Retinal pigment epithelial cell (primary cell): ENCODE measurements at regions not wholly inside any gene's neighbourhood (a gene's known extent, or its start where the extent isn't known, plus 50 kb on each side); places are given as distances from the start of the nearest gene placed in this dataset.

Experiments used
- DNase-seq: peaks from one replicate; pipeline ENCODE4 v3.0.0-alpha.2; 2010; ENCODE audit warnings: low read depth
- H3K4me3 ChIP-seq: 2 replicates; pipeline ENCODE4 v1.5.1; 2011; ENCODE audit warnings: mild to moderate bottlenecking, low read length, control low read depth, moderate library complexity
- TF ChIP-seq, protein P1 (sequence below): conservative IDR thresholded peaks from 2 replicates; pipeline ENCODE4 v1.5.1; 2011; ENCODE audit warnings: low read depth, low read length, control low read depth, inconsistent platforms

DNA sequence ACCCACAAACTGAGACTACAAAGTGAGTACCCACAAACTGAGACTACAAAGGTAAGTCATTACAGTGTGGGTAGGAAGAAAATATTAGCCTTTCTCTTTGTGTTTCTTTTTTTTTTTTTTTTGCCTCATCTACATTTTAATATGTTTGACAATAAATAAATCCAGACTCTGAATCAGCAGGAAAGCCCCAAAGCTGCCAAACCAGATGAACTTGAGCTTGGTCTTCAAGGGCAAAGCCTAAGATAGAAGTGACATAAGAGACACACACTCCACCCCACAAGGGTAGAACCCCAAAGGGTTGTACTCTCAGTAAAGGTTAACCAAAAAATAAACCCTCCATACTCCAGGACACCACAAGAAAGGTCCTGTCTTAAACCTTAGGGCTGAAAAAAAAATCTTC lies 326.8 kb upstream of the ARID1B start:
- DNase-seq: no peak
- TF ChIP-seq, protein P1, sequence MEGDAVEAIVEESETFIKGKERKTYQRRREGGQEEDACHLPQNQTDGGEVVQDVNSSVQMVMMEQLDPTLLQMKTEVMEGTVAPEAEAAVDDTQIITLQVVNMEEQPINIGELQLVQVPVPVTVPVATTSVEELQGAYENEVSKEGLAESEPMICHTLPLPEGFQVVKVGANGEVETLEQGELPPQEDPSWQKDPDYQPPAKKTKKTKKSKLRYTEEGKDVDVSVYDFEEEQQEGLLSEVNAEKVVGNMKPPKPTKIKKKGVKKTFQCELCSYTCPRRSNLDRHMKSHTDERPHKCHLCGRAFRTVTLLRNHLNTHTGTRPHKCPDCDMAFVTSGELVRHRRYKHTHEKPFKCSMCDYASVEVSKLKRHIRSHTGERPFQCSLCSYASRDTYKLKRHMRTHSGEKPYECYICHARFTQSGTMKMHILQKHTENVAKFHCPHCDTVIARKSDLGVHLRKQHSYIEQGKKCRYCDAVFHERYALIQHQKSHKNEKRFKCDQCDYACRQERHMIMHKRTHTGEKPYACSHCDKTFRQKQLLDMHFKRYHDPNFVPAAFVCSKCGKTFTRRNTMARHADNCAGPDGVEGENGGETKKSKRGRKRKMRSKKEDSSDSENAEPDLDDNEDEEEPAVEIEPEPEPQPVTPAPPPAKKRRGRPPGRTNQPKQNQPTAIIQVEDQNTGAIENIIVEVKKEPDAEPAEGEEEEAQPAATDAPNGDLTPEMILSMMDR: no peak
- H3K4me3 ChIP-seq: no peak overlapping the region

DNA sequence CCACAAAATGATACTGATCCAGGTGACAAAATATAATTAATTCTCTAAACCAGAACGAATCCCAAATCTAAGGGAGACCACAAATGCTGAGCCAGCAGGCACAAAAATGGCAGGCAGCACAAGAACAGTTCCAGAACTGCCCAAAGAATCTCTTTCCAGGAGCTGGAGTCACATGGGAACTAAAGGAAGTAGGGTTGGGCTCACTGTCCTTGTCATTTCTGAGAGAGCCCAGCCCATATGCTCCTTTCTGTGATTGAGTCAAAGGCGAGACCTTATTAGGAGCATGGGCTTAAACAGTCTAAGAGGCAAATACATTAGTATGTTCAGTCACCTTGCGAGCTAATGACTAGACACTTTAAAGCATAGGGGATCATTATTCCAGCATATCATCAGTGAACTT lies 327.6 kb upstream of the ARID1B start:
- TF ChIP-seq, protein P1: no peak
- DNase-seq: no peak
- H3K4me3 ChIP-seq: no peak overlapping the region

DNA sequence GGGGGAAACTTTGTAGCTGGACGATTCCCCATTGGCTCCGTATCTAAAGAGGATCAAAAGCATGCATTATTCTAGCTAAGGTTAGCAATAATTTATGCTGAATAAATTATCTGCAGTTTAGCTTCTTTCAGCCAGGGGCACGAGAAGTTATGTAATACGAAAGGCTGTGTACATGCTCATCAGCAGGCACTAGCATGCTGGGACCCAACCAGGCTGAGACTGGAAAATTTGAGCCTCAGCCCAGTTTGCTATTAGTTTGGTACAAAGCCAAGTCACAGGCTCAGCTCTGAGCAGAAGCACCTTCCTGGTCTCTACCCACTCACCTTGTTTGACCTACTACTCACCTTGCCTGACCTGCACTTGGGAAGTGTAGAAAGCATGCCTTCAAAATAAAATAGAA lies 328.1 kb upstream of the ARID1B start:
- H3K4me3 ChIP-seq: no peak overlapping the region
- DNase-seq: no peak
- TF ChIP-seq, protein P1: no peak

DNA sequence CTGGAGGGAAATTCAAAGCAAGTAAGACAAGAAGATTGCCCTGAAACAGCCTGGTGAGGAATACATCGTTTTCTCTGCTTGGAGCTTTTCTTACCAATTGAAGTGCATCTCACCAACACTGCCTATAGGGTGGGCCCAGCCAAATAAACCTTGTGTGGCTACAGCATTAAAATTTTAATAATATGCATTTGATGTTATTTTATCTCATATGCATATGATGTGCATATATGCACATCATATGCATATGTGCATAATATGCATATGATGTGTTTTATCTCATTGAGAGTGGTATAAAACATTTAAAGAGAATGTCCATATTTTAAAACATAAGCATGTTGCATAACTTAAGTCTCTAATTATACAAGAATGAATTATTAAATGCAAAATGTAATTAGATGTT lies 328.6 kb upstream of the ARID1B start:
- TF ChIP-seq, protein P1: no peak
- DNase-seq: no peak
- H3K4me3 ChIP-seq: no peak overlapping the region

DNA sequence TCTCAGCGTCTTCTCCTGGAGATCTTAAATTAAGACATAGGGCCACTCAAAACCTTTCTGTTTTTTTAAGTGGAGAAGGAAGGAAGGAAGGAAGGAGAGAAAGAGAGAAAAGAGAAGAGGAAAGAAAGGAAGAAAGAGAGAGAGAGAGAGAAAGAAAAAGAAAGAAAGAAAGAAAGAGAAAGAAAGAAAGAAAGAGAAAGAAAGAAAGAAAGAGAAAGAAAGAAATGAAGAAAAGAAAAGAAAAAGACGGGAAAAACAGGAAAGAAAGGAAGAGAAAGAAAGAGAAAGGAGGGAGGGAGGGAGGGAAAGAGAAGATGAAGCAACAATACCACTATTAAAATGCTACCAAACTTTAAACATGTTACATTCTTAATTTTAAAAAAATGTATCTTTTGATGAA lies 336.5 kb upstream of the ARID1B start:
- TF ChIP-seq, protein P1: no peak
- no peak overlapping the region for H3K4me3 ChIP-seq
- DNase-seq: no peak

DNA sequence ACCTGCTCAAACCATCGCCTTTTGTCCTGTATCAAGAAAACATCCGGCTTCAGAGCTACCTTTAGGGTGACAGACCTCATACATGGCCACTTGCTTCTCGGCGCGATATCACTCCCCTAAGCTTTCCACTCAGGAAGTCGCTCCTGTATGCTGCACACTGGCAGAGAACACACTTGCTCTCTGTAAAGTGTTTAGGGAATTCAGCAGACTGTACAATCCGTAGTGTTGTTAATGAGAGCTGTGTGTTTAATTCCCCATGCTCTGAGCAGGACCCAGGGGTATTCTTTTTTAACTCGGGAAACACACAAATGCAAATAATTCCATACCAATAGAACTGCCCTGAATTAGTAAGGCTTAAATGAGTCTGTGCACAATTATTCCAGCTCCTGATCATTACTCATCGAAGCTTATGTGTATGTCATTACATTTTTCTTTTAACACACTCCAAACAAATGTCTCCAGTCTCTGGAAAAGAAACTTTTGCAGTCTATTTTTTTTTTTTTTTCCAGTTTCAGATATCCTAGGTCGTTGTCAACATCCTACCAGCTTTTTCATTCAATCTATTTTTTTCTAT lies 338.7 kb upstream of the ARID1B start:
- DNase-seq: peak; percentile 55
- H3K4me3 ChIP-seq: no peak overlapping the region
- TF ChIP-seq, protein P1: no peak

DNA sequence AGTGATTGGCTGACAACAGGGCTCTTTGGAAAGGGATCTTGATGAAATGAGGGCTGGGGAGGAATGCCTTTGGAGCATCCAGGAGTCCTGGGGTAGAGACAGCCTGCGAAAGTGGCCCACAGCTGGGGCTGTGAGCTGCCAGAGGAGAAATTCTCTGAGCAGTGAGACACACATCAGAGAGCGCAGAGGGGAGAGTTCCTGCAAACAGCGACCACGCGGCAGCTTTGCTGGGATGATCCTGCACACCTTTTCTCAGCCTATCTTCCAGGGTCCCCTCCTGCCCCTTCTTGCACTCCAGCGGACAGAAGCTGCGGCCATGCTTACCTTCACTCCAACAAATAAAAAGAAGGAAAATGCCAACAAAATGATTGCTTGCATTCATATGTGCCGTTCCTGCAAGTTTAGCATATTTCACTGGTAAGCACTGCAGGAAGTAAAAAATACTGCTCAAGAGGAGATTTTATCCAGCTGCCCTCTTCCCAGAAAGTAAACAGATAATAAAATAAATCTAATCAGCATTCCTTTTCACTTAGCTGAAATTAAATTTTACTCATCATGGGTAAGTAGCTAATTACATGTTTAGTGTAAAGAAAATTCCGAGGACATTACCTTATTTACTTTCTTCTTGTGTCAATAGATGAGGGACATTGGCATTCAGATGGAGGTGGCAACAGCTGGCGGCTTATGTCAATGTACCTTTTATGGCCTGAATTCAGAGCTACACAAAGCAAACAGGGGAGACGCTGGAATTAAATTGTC lies 339.9 kb upstream of the ARID1B start:
- no peak for DNase-seq
- TF ChIP-seq, protein P1: no peak
- H3K4me3 ChIP-seq: no peak overlapping the region
